ENCODE measurements at regions not wholly inside any gene's neighbourhood (a gene's known extent, or its start where the extent isn't known, plus 50 kb on each side); places are given as distances from the start of the nearest gene placed in this dataset.
"Not testable (repeated sequence)": the region's sequence is repeated elsewhere in the genome, so short reads cannot be mapped to it uniquely, and the experiment has no call there.

- no peaks in the 10 kb centered on the region for H3K9me3 ChIP-seq (ENCODE audit: control insufficient read depth, insufficient read depth, low read length)
- H3K9ac ChIP-seq (ENCODE audit: low read depth, low read length), result no peak overlapping the region
- no peaks in the 10 kb centered on the region for H3K36me3 ChIP-seq (ENCODE audit: control insufficient read depth, insufficient read depth, low read length)
- H3K27me3 ChIP-seq (ENCODE audit: control insufficient read depth, insufficient read depth, low read length), result no peaks in the 10 kb centered on the region
- no peak overlapping the region for H3K4me3 ChIP-seq (ENCODE audit: low read depth, low read length)
- H3K4me1 ChIP-seq (ENCODE audit: control insufficient read depth, insufficient read depth, low read length), result no peaks in the 10 kb centered on the region
- no peak overlapping the region for H3K27ac ChIP-seq (ENCODE audit: low read depth, low read length)
These were observed 933.5 kb upstream of the SOX9 start for GRCh38 chr17:71187145-71187878.

- H3K9ac ChIP-seq (ENCODE audit: low read depth, low read length), result no peak overlapping the region
- no peak overlapping the region for H3K4me3 ChIP-seq (ENCODE audit: low read depth, low read length)
These were observed 931.9 kb upstream of the SOX9 start for GRCh38 chr17:71188811-71189492.

GRCh38 chr17:71189493-71189831, 931.4 kb upstream of the SOX9 start:
- H3K27ac ChIP-seq (ENCODE audit: low read depth, low read length), result no peak overlapping the region
- H3K36me3 ChIP-seq (ENCODE audit: control insufficient read depth, insufficient read depth, low read length), result no peaks in the 10 kb centered on the region
- H3K4me3 ChIP-seq (ENCODE audit: low read depth, low read length), result no peak overlapping the region
- H3K4me1 ChIP-seq (ENCODE audit: control insufficient read depth, insufficient read depth, low read length), result no peaks in the 10 kb centered on the region
- no peaks in the 10 kb centered on the region for H3K27me3 ChIP-seq (ENCODE audit: control insufficient read depth, insufficient read depth, low read length)
- no peak overlapping the region for H3K9ac ChIP-seq (ENCODE audit: low read depth, low read length)
- H3K9me3 ChIP-seq (ENCODE audit: control insufficient read depth, insufficient read depth, low read length), result no peaks in the 10 kb centered on the region

More at GRCh38 chr17:71188811-71189492, 931.9 kb upstream of the SOX9 start:
- H3K9me3 ChIP-seq (ENCODE audit: control insufficient read depth, insufficient read depth, low read length), result no peaks in the 10 kb centered on the region
- no peak overlapping the region for H3K27ac ChIP-seq (ENCODE audit: low read depth, low read length)
- no peaks in the 10 kb centered on the region for H3K27me3 ChIP-seq (ENCODE audit: control insufficient read depth, insufficient read depth, low read length)
- no peaks in the 10 kb centered on the region for H3K36me3 ChIP-seq (ENCODE audit: control insufficient read depth, insufficient read depth, low read length)
- no peaks in the 10 kb centered on the region for H3K4me1 ChIP-seq (ENCODE audit: control insufficient read depth, insufficient read depth, low read length)

GRCh38 chr17:71192039-71192555, 928.7 kb upstream of the SOX9 start:
- Histone ChIP-seq H3K27ac (ENCODE audit: low read depth, low read length) (no peak overlapping the region), H3K4me1 (ENCODE audit: control insufficient read depth, insufficient read depth, low read length) (no peaks in the 10 kb centered on the region), H3K36me3 (ENCODE audit: control insufficient read depth, insufficient read depth, low read length) (no peaks in the 10 kb centered on the region), H3K9me3 (ENCODE audit: control insufficient read depth, insufficient read depth, low read length) (no peaks in the 10 kb centered on the region), H3K27me3 (ENCODE audit: control insufficient read depth, insufficient read depth, low read length) (no peaks in the 10 kb centered on the region), H3K9ac (ENCODE audit: low read depth, low read length) (no peak overlapping the region), H3K4me3 (ENCODE audit: low read depth, low read length) (no peak overlapping the region)

GRCh38 chr17:71192848-71193247, 928.0 kb upstream of the SOX9 start:
- H3K4me1 ChIP-seq (ENCODE audit: control insufficient read depth, insufficient read depth, low read length), result no peaks in the 10 kb centered on the region
- H3K27me3 ChIP-seq (ENCODE audit: control insufficient read depth, insufficient read depth, low read length), result no peaks in the 10 kb centered on the region
- no peak overlapping the region for H3K9ac ChIP-seq (ENCODE audit: low read depth, low read length)
- no peak overlapping the region for H3K27ac ChIP-seq (ENCODE audit: low read depth, low read length)
- H3K36me3 ChIP-seq (ENCODE audit: control insufficient read depth, insufficient read depth, low read length), result no peaks in the 10 kb centered on the region
- H3K4me3 ChIP-seq (ENCODE audit: low read depth, low read length), result no peak overlapping the region
- H3K9me3 ChIP-seq (ENCODE audit: control insufficient read depth, insufficient read depth, low read length), result no peaks in the 10 kb centered on the region

GRCh38 chr17:71200597-71200996, 920.2 kb upstream of the SOX9 start:
- H3K9me3 ChIP-seq (ENCODE audit: control insufficient read depth, insufficient read depth, low read length), result no peaks in the 10 kb centered on the region
- no peaks in the 10 kb centered on the region for H3K4me1 ChIP-seq (ENCODE audit: control insufficient read depth, insufficient read depth, low read length)
- no peaks in the 10 kb centered on the region for H3K36me3 ChIP-seq (ENCODE audit: control insufficient read depth, insufficient read depth, low read length)
- no peak overlapping the region for H3K27ac ChIP-seq (ENCODE audit: low read depth, low read length)
- no peak overlapping the region for H3K4me3 ChIP-seq (ENCODE audit: low read depth, low read length)
- no peaks in the 10 kb centered on the region for H3K27me3 ChIP-seq (ENCODE audit: control insufficient read depth, insufficient read depth, low read length)
- H3K9ac ChIP-seq (ENCODE audit: low read depth, low read length), result no peak overlapping the region

- Histone ChIP-seq H3K4me1 (ENCODE audit: control insufficient read depth, insufficient read depth, low read length) (no peaks in the 10 kb centered on the region), H3K4me3 (ENCODE audit: low read depth, low read length) (no peak overlapping the region), H3K36me3 (ENCODE audit: control insufficient read depth, insufficient read depth, low read length) (no peaks in the 10 kb centered on the region), H3K27ac (ENCODE audit: low read depth, low read length) (no peak overlapping the region), H3K9me3 (ENCODE audit: control insufficient read depth, insufficient read depth, low read length) (no peaks in the 10 kb centered on the region), H3K27me3 (ENCODE audit: control insufficient read depth, insufficient read depth, low read length) (no peaks in the 10 kb centered on the region), H3K9ac (ENCODE audit: low read depth, low read length) (no peak overlapping the region)
These were observed 919.2 kb upstream of the SOX9 start for GRCh38 chr17:71201639-71202038.

- Histone ChIP-seq H3K4me3 (ENCODE audit: low read depth, low read length) (no peak overlapping the region), H3K27me3 (ENCODE audit: control insufficient read depth, insufficient read depth, low read length) (no peaks in the 10 kb centered on the region), H3K9ac (ENCODE audit: low read depth, low read length) (no peak overlapping the region), H3K27ac (ENCODE audit: low read depth, low read length) (no peak overlapping the region), H3K9me3 (ENCODE audit: control insufficient read depth, insufficient read depth, low read length) (no peaks in the 10 kb centered on the region), H3K4me1 (ENCODE audit: control insufficient read depth, insufficient read depth, low read length) (no peaks in the 10 kb centered on the region), H3K36me3 (ENCODE audit: control insufficient read depth, insufficient read depth, low read length) (no peaks in the 10 kb centered on the region)
These were observed 918.4 kb upstream of the SOX9 start for GRCh38 chr17:71202449-71202848.

- H3K4me3 ChIP-seq (ENCODE audit: low read depth, low read length), result no peak overlapping the region
- H3K36me3 ChIP-seq (ENCODE audit: control insufficient read depth, insufficient read depth, low read length), result no peaks in the 10 kb centered on the region
- no peaks in the 10 kb centered on the region for H3K27me3 ChIP-seq (ENCODE audit: control insufficient read depth, insufficient read depth, low read length)
These were observed 916.9 kb upstream of the SOX9 start for GRCh38 chr17:71203953-71204352.

GRCh38 chr17:71205951-71206350, 914.9 kb upstream of the SOX9 start:
- H3K9me3 ChIP-seq (ENCODE audit: control insufficient read depth, insufficient read depth, low read length); H3K36me3 ChIP-seq (ENCODE audit: control insufficient read depth, insufficient read depth, low read length); H3K27ac ChIP-seq (ENCODE audit: low read depth, low read length); H3K4me3 ChIP-seq (ENCODE audit: low read depth, low read length); H3K9ac ChIP-seq (ENCODE audit: low read depth, low read length); H3K4me1 ChIP-seq (ENCODE audit: control insufficient read depth, insufficient read depth, low read length); H3K27me3 ChIP-seq (ENCODE audit: control insufficient read depth, insufficient read depth, low read length): not testable (repeated sequence)

More at GRCh38 chr17:71203953-71204352, 916.9 kb upstream of the SOX9 start:
- Histone ChIP-seq H3K4me1 (ENCODE audit: control insufficient read depth, insufficient read depth, low read length) (no peaks in the 10 kb centered on the region), H3K9ac (ENCODE audit: low read depth, low read length) (no peak overlapping the region), H3K27ac (ENCODE audit: low read depth, low read length) (no peak overlapping the region), H3K9me3 (ENCODE audit: control insufficient read depth, insufficient read depth, low read length) (no peaks in the 10 kb centered on the region)

GRCh38 chr17:71208111-71208704, 912.6 kb upstream of the SOX9 start:
- H3K9me3 ChIP-seq (ENCODE audit: control insufficient read depth, insufficient read depth, low read length), result no peaks in the 10 kb centered on the region; the same call in 1 of the 2 replicates
- no peak overlapping the region for H3K9ac ChIP-seq (ENCODE audit: low read depth, low read length)
- H3K4me1 ChIP-seq (ENCODE audit: control insufficient read depth, insufficient read depth, low read length), result no peaks in the 10 kb centered on the region
- H3K4me3 ChIP-seq (ENCODE audit: low read depth, low read length), result no peak overlapping the region
- H3K27me3 ChIP-seq (ENCODE audit: control insufficient read depth, insufficient read depth, low read length), result no peaks in the 10 kb centered on the region
- H3K27ac ChIP-seq (ENCODE audit: low read depth, low read length), result no peak overlapping the region
- no peaks in the 10 kb centered on the region for H3K36me3 ChIP-seq (ENCODE audit: control insufficient read depth, insufficient read depth, low read length)

Data from HUES48 (cell line).